ENCODE measurements at regions not wholly inside any gene's neighbourhood (a gene's known extent, or its start where the extent isn't known, plus 50 kb on each side); places are given as distances from the start of the nearest gene placed in this dataset.

DNA sequence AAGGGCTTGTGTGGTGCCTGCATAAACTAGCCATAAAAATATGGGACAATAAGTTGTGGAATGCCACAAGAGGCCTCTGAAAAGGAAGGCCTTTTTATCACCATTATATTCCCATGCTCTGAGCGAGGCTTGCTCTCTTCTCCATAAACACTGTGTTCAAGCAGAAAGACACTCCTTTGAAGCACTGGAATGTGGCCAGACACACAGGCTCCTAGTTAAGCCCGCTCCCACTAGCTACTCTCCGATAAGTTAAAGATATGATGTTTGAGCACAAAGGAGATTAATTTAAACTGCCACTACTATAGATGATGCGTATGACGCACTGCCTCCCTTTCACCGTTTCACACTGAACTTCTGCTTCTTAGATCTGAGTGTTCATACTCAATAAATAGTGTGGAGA lies 188.7 kb upstream of the TWIST2 start:
- TF ChIP-seq POLR2A (IDR thresholded peaks at IDR 0.05) (no peak), POLR2AphosphoS5 (IDR thresholded peaks at IDR 0.05; ENCODE audit: insufficient read depth in 1 of 2, low read depth in 1 of 2) (no peak)

Data from vagina (tissue), 2 donors.